ENCODE measurements at regions not wholly inside any gene's neighbourhood (a gene's known extent, or its start where the extent isn't known, plus 50 kb on each side); places are given as distances from the start of the nearest gene placed in this dataset.

- TF ChIP-seq, protein P1, sequence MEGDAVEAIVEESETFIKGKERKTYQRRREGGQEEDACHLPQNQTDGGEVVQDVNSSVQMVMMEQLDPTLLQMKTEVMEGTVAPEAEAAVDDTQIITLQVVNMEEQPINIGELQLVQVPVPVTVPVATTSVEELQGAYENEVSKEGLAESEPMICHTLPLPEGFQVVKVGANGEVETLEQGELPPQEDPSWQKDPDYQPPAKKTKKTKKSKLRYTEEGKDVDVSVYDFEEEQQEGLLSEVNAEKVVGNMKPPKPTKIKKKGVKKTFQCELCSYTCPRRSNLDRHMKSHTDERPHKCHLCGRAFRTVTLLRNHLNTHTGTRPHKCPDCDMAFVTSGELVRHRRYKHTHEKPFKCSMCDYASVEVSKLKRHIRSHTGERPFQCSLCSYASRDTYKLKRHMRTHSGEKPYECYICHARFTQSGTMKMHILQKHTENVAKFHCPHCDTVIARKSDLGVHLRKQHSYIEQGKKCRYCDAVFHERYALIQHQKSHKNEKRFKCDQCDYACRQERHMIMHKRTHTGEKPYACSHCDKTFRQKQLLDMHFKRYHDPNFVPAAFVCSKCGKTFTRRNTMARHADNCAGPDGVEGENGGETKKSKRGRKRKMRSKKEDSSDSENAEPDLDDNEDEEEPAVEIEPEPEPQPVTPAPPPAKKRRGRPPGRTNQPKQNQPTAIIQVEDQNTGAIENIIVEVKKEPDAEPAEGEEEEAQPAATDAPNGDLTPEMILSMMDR (IDR thresholded peaks at IDR 0.05; ENCODE audit: insufficient read depth, low read length, poor library complexity, severe bottlenecking) = no peak
- DNase-seq (ENCODE audit: extremely low read depth, insufficient read length) = no peak
These were observed 761.6 kb downstream of the LRFN5 start for GRCh38 chr14:42368234-42368633.

GRCh38 chr14:42353315-42353714 lies 746.6 kb downstream of the LRFN5 start:
- no peaks in the 10 kb centered on the region for H3K27me3 ChIP-seq (replicated peaks; ENCODE audit: control insufficient read depth, insufficient read depth, low read length)
- no peak overlapping the region for H3K4me3 ChIP-seq (replicated peaks; ENCODE audit: low read depth, low read length)
- DNase-seq (ENCODE audit: extremely low read depth, insufficient read length) = peak; percentile 0
- TF ChIP-seq, protein P1 (IDR thresholded peaks at IDR 0.05; ENCODE audit: insufficient read depth, low read length, poor library complexity, severe bottlenecking) = no peak
- H3K36me3 ChIP-seq (ENCODE audit: control insufficient read depth, insufficient read depth, low read length) = no peaks in the 10 kb centered on the region

More at GRCh38 chr14:42368234-42368633, 761.6 kb downstream of the LRFN5 start:
- Histone ChIP-seq H3K4me3 (replicated peaks; ENCODE audit: low read depth, low read length) (no peak overlapping the region), H3K27me3 (replicated peaks; ENCODE audit: control insufficient read depth, insufficient read depth, low read length) (no peaks in the 10 kb centered on the region), H3K36me3 (ENCODE audit: control insufficient read depth, insufficient read depth, low read length) (no peaks in the 10 kb centered on the region)

DNA sequence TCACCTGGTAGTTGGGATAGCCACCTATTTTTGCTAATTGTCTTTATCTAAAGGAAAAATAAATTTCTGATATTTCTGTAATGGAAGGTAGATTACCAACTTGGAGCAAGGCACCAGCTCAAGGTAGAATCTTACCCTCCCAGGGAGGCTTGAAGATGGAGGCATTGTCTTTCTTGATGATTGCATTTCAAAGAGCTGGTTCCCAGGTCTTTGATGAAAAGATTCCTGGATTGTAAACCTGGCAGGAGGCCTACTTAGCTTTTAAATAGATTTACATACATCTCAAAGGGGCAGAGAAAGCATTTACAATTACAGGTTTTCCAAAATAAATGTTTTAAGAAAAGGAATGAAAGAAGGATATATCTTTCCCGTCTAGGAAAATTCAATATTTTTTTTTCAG lies 729.2 kb downstream of the LRFN5 start:
- Histone ChIP-seq H3K4me3 (replicated peaks; ENCODE audit: low read depth, low read length) (no peak overlapping the region), H3K27me3 (replicated peaks; ENCODE audit: control insufficient read depth, insufficient read depth, low read length) (no peaks in the 10 kb centered on the region), H3K36me3 (ENCODE audit: control insufficient read depth, insufficient read depth, low read length) (no peaks in the 10 kb centered on the region)
- TF ChIP-seq, protein P1 (IDR thresholded peaks at IDR 0.05; ENCODE audit: insufficient read depth, low read length, poor library complexity, severe bottlenecking) = no peak
- DNase-seq (ENCODE audit: extremely low read depth, insufficient read length) = no peak

DNA sequence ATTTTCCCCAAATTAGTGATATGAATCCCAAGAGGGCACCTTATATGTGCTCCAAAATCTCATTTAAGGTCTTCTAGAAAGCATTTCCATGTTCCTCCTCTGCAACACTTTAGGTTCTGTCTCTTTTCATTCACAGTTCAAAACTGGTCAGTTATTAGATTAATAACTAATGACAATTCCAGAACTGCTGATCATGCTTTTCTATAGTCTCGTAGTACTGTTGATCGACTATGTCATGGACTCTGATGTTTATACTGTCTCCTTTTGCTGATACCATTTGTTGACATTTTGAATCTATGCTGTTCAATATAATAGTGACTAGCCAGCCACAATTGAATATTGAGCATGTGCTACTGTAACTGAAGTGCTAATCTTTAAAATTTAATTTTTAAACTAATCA lies 728.3 kb downstream of the LRFN5 start:
- no peak for DNase-seq (ENCODE audit: extremely low read depth, insufficient read length)
- no peak overlapping the region for H3K4me3 ChIP-seq (replicated peaks; ENCODE audit: low read depth, low read length)
- TF ChIP-seq, protein P1 (IDR thresholded peaks at IDR 0.05; ENCODE audit: insufficient read depth, low read length, poor library complexity, severe bottlenecking) = no peak
- no peaks in the 10 kb centered on the region for H3K27me3 ChIP-seq (replicated peaks; ENCODE audit: control insufficient read depth, insufficient read depth, low read length)
- no peaks in the 10 kb centered on the region for H3K36me3 ChIP-seq (ENCODE audit: control insufficient read depth, insufficient read depth, low read length)

- DNase-seq (ENCODE audit: extremely low read depth, insufficient read length) = no peak
- TF ChIP-seq, protein P1 (IDR thresholded peaks at IDR 0.05; ENCODE audit: insufficient read depth, low read length, poor library complexity, severe bottlenecking) = no peak
- no peak overlapping the region for H3K4me3 ChIP-seq (replicated peaks; ENCODE audit: low read depth, low read length)
- no peaks in the 10 kb centered on the region for H3K27me3 ChIP-seq (replicated peaks; ENCODE audit: control insufficient read depth, insufficient read depth, low read length)
- no peaks in the 10 kb centered on the region for H3K36me3 ChIP-seq (ENCODE audit: control insufficient read depth, insufficient read depth, low read length)
These were observed 716.8 kb downstream of the LRFN5 start for GRCh38 chr14:42323426-42323825.

Measured in GM06990 (cell line).